Fibroblast of skin of scalp (primary cell): ENCODE measurements at regions not wholly inside any gene's neighbourhood (a gene's known extent, or its start where the extent isn't known, plus 50 kb on each side); places are given as distances from the start of the nearest gene placed in this dataset.
"Not testable (repeated sequence)": the region's sequence is repeated elsewhere in the genome, so short reads cannot be mapped to it uniquely, and the experiment has no call there.

Source experiments
- DNase-seq: peaks from one replicate; pipeline ENCODE4 v3.0.0-alpha.2; 2013

DNA sequence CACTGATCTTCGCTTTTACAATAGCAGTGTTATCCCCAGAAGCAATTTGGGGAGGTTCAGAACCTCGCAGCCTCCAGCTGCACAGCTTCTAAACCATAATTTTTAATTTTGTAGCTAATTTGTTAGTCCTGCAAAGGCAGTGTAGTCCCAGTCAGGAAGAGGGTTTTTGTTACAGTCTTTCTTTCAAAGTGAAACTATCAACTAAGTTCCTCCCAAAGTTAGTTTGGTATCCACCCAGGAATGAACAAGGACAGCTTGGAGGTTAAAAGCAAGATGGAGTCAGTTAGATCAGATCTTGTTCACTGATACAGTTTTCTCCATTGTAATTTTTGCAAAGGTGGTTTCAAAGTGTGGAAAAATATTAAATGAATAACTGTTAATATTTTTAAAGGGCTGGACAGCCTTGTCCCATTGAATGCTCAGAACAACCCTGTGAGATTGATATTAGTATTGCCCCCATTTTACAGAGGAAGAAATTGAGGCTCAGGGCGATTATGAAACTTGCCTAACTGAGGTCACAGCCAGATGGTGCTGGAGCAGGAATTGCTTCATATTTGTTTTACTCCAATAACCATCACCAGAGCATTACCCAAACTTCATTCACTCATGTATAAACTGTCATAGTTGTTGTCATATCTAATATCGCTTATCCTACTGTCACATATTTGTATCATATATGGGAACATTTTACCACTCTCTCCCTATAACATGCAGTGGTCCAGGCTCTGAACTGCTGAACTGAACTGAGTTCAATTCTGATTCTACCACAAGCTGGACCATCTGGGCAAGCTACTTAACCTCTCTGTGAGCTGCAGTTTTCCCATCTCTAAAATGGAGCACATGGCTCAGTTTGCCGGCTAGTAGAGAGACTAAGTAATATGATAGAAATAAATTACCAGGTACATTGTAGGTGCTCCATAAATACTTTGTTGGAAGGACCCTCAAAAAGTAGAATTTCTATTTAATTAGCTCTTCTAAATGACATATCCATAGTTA is 213.8 kb downstream of the BCAS1 start:
- no peak for DNase-seq

DNA sequence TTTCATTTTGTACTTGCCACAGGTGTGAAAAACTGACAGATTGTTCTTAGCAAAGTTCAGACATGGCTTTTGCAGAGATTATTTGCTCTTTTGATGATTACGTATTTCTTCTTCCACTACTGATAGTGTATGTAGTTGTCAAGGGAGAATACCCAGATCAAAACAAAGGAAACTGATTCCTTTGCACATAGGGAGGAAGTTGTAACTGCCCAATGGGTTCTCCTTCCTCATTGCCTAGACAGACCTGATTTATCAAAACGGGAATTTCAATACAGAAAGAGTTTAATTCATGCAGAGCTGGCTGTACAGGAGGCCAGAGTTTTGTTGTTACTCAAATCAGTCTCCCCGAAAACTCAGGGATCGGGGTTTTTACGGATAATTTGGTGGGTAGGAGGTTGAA is 214.7 kb downstream of the BCAS1 start:
- DNase-seq = no peak

DNA sequence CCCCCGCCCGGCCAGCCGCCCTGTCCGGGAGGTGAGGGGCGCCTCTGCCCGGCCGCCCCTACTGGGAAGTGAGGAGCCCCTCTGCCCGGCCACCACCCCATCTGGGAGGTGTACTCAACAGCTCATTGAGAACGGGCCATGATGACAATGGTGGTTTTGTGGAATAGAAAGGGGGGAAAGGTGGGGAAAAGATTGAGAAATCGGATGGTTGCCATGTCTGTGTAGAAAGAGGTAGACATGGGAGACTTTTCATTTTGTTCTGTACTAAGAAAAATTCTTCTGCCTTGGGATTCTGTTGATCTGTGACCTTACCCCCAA is 215.8 kb downstream of the BCAS1 start:
- DNase-seq = not testable (repeated sequence)

DNA sequence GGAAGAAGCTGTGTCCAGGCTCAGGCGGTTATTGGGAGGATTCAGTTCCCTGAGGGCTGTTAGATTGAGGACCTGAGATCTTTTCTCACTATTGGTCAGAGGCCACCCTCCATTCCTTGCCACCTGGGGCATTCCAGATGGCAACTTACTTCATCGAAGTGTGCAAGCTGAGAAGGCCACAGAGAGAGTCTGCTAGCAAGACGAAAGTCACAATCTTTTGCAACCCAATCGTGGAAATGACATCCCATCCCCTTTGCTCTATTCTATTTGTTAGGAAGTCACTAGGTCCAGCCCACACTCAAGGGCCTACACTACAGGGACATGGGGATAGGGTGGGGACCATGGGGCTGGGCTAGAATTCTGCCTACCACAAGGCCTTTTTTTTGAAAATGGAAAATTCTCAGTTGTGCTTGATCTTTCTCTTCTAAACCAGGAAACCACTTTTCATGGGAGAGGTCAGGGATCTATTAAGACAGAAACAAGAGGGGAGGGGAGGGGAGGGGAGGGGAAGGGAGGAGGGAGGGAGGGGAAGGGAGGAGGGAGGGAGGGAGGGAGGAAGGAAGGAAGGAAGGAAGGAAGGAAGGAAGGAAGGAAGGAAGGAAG is 217.2 kb downstream of the BCAS1 start:
- no peak for DNase-seq

DNA sequence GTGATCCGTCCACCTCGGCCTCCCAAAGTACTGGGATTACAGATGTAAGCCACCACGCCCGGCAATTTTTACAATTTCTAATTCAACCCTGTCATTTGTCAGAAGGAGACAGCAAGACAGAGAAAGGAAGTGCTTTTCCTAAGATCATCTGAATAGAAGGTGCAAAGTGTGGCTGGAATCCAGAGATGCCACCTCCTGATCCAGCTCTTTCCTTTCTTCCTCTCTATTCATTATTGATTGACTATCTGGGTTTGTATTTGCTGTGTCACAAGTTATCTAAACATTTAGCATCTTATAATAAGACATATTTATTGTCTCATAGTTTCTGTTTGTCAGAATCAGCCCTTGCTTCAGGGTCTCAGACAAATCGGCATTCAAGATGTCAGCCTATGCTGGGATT is 217.7 kb downstream of the BCAS1 start:
- DNase-seq = no peak

DNA sequence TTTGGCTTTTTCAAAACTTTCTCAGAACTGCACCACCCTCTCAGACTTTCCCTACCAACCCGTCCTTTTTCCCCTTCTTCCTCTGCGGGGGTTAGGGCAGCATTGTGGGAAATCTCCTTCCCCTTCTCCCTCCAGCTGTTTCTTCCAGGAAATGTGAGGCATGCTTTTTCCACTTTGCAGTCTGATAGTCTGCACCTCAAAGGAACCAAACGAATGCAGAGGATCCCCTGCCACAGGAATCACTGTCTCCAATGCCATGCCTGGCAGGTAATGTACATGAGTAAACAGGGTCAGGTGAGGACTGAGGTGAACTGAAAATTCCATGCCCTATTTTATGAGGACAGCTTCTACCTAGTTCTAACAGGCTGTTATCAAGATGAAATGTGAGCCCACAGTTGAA is 218.4 kb downstream of the BCAS1 start:
- no peak for DNase-seq

DNA sequence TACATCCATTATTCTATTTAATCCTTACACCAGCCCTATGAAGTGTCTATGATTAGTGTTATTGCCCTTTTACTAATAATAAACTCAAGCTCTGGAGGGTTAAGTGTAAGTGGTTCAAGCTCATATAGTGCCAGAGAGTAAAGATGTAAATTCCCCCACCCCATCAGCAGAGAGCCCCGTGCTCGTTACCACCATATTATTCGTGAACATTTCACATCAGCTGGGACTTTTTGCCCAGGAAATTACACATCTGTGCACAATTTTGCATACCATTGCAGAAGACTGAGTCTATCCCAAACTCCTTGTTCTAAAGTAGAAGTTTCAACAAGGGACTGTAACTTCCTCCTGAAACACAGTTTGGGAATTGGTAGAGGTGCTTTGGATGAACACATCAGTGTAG is 220.1 kb downstream of the BCAS1 start:
- no peak for DNase-seq

DNA sequence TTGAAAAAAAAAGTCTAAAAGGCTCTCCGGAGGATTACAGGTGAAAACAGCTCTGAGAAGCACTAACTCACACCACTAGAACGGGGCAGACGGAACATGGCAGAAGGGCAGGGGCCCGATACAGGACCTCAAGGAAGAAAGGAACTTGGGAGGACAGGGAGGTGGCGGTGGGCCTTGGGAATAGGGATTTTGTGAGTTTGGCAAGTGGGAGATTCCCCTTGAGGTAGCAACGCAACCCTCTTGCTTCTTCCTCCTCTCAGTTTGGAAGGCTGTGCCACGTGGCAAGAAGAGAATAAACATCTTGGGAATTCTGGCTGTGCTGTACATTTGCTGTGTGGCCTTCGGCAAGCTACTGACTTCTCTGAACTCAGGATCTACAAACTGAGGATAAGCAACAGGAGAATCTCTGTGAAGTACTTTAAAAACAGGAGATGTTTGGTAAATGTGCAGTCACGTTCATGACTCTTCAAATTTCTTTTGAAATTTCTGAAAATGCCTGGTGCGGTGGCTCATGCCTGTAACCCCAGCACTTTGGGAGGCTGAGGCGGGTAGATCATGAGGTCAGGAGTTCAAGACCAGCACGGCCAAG is 220.8 kb downstream of the BCAS1 start:
- DNase-seq = no peak

DNA sequence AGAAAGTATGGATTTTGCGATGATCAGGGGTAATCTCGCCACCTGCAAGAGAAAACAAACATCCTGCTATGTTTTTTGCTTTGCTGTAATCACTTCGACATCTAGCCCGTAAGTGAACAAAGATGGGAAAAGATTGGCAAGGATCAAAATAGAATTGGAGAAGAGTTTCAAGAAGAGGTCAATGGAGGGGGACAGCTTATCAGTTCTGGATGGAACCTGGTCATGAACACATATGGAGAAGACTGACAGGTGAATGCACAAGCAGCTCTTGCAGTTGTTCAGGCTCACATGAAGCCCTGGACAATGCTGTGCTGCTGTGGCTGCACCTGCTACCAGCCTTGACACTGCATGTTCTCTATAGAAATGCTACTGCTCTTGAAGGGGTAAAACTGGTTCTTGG is 222.1 kb downstream of the BCAS1 start:
- no peak for DNase-seq

DNA sequence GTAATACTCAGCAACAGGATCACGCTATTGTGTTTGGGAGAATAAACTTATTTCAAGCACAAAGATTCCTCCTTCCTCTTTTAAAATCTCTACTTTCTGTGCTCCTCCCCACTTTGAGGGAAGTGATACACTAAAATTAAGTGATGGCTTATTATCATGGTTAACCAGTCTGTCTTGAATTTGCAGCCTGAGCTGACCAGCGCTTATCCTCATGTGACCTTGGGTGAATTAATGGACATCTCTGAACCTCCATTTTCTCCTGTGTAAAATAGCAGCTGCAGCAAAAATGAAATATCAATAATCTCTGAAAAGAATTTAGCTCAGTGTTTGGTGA is 222.6 kb downstream of the BCAS1 start:
- no peak for DNase-seq

DNA sequence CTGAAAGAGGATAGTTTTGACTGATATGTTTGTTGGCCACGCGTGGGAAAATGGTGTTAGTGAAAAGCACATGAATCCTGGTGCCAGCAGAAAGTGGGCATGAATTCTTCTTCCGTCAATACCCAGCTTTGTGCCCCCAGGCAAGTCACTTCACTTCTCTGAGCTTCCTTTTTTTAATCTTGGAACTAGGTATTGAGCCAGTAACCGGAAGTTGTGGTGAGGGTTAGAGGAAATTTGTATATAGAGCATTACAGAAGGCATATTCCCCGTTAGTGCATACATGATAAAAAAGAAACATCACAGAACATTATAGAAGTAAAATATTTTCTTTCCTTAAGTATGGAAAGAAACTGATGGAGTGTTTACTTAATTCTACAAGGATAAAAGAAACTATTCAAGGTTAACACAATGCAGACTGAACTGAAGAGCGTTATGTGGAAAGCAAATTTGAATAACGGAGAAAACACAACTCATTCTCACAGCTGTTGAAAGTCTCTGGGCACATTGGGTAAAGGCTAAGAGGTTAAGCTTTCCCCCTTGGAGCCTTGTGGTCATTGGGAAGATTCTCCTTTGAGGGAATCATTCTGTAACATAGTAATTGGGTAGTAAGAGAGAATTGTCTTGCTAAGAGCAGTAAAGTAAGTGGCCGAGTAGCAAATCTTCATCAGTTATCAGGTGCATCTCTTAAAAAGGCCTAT is 223.1 kb downstream of the BCAS1 start:
- no peak for DNase-seq

DNA sequence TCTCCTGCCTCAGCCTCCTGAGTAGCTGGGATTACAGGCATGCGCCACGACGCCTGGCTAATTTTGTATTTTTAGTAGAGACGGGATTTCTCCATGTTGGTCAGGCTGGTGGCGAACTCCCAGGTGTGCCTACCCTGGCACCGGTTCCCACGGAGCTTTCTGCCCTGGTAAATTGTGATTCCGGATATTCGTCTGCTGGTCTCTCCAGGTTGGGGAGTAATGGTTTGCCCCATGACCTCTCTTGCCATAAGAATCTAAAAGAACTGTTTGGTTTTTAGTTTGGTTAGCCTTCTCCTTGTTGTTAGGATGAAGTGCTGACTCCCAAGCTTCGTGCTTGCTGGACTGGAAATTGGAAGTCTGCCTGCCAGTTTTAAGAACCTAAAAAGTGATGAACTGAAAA is 223.8 kb downstream of the BCAS1 start:
- no peak for DNase-seq

DNA sequence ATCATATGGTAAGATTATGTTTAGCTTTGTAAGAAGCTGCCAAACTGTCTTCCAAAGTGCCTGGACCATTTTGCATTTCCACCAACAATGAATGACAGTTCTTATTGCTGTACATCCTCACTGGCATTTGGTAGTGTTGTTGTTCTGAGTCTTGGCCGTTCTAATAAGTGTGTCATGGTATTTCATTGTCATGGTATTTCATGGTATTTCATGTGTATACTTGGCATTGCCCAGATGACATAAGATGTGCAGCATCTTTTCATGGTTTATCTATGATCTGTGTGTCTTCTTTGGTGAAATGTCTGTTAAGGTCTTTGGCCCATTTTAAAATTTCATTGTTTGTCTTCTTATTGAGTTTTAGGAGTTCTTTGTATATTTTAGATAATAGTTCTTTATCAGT is 224.4 kb downstream of the BCAS1 start:
- DNase-seq = peak; percentile 46

DNA sequence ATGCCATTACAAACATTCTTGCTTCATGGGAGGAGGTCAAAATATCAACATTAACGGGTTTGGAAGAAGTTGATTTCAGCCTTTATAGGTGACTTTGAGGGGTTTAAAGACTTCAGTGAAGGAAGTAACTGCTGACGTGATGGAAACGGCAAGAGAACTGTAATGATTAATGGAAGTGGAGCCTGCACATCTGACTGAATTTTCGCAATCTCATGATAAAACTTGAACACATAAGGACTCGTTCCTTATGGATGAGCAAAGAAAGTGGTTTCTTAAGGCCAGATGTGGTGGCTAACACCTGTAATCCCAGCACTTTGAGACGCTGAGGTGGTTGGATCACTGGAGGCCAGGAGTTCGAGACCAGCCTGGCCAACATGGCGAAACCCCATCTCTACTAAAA is 226.1 kb downstream of the BCAS1 start:
- no peak for DNase-seq

DNA sequence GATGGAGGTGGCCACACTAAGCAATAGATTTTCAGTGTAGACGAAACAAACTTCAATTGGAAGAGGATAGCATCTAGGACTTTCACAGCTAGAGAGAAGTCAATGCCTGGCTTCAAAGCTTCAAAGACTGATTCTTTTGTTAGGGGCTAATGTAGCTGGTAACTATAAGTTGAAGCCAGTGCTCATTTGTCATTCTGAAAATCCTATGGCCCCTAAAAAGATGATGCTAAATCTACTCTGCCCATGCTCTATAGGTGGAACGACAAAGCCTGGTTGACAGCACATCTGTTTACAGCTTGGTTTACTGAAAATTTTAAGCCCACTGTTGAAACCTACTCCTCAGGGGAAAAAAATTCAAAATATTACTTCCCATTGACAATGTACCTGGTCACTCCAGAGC is 226.7 kb downstream of the BCAS1 start:
- DNase-seq = no peak

DNA sequence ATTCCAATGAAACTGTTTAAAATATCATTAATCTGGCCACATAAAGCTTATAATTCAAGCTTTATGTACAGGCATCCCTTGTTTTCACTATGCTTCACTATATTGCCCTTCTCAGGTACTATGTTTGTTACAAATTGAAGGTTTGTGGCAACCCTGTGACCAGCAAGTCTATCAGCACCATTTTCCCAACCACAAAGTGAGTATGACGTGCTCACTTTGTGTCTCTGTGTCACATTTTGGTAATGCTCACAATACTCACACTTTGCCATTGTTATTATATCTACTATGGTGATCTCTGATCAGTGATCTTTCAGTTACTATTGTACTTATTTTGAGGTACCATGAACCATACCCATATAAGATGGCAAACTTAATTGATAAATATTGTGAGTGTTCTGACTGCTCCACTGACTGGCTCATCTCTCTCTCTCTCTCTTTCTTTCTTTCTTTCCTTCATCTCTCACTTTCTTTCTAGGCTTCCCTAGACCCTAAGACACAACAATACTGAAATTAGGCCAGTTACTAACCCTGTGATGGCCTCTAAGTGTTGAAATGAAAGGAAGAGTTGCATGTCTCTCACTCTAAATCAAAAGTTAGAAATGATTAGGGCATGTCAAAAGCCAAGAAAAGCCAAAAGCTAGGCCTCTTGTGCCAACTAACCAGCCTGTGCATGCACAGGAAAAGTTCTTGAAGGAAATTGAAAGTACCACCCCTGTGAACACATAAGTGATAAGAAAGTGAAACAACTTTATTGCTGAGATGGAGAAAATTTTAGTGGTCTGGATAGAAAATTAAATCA is 227.9 kb downstream of the BCAS1 start:
- DNase-seq = no peak

DNA sequence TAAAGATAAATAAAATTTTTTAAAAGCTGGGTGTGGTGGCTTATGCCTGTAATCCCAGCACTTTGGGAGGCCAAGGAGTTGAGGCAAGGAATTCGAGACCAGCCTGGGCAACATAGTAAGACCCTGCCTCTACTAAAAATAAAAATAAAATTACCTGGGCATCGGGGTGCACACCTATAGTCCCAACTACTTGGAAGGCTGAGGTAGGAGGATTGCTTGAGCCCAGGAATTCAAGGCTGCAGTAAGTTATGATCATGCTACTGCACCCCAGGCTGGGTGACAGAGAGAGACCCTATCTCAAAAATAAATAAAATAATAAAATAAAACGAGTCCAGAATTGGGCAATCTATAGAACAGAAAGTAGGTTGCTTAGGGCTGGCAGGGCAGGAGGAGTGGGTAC is 228.7 kb downstream of the BCAS1 start:
- no peak for DNase-seq

DNA sequence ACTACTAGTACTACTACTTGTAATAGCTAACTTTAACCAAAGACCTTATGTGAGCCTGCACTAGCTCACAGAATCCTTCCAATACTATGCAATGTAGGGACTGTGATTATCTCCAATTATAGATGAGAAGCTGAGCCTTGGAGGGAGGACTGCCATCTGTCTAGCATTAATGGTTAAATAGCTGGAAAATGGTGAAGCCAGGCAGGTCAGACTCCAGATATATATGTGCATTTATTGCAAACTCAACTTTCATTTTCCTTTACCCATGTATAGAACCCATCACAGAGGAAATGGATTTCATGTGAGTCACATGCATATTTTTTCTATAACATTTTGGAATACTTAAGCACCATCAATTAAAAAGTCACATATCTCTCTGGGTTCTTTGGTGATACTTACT is 229.9 kb downstream of the BCAS1 start:
- DNase-seq = peak; percentile 50

DNA sequence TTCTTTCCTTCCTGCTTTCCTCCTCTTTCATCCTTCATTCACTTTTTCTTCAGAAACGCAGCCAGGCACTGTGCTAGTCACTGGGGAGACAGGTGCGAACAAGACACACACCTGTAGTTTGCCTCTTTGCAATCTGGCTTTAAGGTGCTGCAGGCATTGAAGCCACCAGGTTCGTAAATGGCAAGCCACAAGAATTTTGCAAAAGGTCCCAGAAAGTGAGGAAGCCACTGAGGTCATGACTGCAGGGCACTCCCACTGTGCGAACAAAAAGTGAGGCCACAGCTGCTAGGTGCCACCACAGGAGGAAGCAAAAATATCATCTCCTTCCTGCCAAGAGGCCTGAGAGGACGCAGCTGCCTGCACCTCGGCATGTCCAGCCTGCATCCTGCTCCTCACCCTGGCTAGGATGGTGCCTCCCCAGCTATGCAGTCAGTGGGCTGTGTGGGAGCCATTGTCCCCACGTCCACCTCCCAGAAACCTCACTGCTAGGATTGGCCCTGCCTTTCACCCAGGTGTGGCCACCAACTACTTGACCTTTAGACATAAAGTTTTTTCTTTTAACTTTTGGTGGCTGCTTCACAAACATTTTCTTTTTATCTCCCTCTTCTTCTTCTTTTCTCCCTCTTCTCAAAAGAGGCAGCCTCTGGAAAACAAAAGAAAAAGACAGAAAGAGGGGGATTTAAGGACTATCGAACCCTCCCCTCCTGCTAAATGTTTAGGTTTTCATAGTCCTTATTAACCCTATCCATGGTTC is 230.8 kb downstream of the BCAS1 start:
- DNase-seq = no peak

DNA sequence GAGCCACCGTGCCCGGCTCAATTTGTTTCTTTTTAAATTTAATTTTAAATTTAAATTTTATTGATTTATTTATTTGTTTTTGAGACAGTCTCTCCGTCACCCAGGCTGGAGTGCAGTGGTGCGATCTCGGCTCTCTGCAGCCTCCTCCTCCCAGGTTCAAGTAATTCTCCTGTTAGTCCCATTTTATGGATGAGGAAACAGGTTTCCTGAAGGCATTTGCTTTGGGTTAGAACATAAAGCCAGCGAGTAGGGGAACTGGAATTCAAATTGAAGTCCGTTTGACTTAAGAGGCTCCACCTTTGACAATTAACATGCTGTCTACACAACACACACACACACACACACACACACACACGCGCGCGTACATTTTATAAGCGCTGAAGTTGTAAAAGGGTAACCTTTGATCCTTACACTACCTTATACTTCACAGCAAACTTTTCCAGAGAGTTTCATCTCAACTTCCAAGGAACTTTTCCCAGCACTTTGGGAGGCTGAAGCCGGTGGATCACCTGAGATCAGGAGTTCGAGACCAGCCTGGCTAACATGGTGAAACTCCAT is 232.0 kb downstream of the BCAS1 start:
- no peak for DNase-seq

DNA sequence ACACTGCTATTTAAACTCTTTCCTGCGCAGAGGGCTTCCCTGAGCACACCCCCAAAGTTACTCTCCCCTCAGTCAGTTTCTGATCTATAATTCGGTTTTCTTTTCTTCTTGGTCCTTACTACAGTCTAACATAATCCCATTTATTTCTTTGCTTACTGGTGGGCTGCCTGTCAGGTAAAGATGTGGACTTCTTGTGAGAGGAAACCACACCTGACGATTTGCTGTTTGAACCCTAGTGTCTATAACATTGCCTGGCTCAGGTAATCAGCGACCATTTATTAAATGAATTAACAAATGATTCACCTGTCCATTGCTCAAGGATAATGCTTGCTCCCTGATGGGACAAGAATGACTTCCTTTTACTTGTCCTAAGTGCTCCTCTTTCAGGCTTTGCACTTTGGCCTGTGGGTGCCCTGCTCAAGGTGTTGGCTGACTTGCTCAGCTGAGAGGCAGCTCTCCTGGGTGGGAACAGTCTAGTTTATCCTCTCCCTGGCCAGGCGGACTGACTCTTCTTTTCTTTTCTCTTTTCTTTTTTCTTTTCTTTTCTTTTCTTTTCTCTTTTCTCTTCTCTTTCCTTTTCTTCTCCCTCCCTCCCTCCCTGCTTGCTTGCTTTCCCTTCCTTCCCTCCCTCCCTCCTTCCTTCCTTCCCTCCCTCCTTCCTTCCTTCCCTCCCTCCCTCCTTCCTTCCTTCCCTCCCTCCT is 233.1 kb downstream of the BCAS1 start:
- no peak for DNase-seq
